Endothelial cell of umbilical vein (primary cell): ENCODE measurements at regions not wholly inside any gene's neighbourhood (a gene's known extent, or its start where the extent isn't known, plus 50 kb on each side); places are given as distances from the start of the nearest gene placed in this dataset.

Experiments used
- BruUV-seq: library from RNA; stranded (reverse); fragments of 400-500 nt; replicated peaks from 2 replicates; lab custom pipeline; 2021; lab: Mats Ljungman, UMichigan
- CTCF ChIA-PET: fragments of 300-600, 350-600 bp; sonication (Branson Sonifier 250); formaldehyde crosslinking; loops from one replicate; lab custom pipeline; 2021; ENCODE audit warnings: antibody characterized with exemption, inconsistent platforms; lab: Charles Lee
- POLR2A ChIA-PET: fragments of 300-600, 350-600 bp; sonication (Branson Sonifier 250); formaldehyde crosslinking; loops from one replicate; lab custom pipeline; 2021; ENCODE audit warnings: antibody characterized with exemption, inconsistent platforms; lab: Charles Lee
- DNase-seq: peaks from one replicate; pipeline ENCODE4 v3.0.0-alpha.2; 2011; ENCODE audit warnings: low read depth, low spot score
- FAIRE-seq: peaks from 2 replicates; lab custom pipeline; 2011; peaks lifted over from hg19 to GRCh38; lab: Jason Lieb, UNC
- H2AFZ ChIP-seq: 2 replicates; pipeline ENCODE4 v1.6.0; 2012; ENCODE audit warnings: low read depth, low read length, control low read depth, inconsistent platforms
- H3K27ac ChIP-seq: 2 replicates; pipeline ENCODE4 v1.5.1; 2011; ENCODE audit warnings: low read depth, mild to moderate bottlenecking, control low read depth, low read length, moderate library complexity; ENCODE audit not compliant: insufficient read depth
- H3K27me3 ChIP-seq, 2 experiments: 2 replicates each; pipeline versions ENCODE4 v1.6.0 to v1.6.1; 2011; ENCODE audit warnings: low read length in 2 of 2, mixed read lengths in 1 of 2; ENCODE audit not compliant: control insufficient read depth in 2 of 2, insufficient read depth in 2 of 2
- H3K36me3 ChIP-seq, 2 experiments: 2 replicates in 1 of 2; 3 replicates in 1 of 2; pipeline ENCODE4 v1.5.1; 2011; ENCODE audit warnings: low read length in 2 of 2, mild to moderate bottlenecking in 1 of 2, moderate library complexity in 1 of 2; ENCODE audit not compliant: control insufficient read depth in 2 of 2, insufficient read depth in 2 of 2; ENCODE audit errors: extremely low read depth in 1 of 2
- H3K4me1 ChIP-seq: 3 replicates; pipeline ENCODE4 v1.5.1; 2011; ENCODE audit warnings: mild to moderate bottlenecking, low read length; ENCODE audit not compliant: control insufficient read depth, insufficient read depth; ENCODE audit errors: extremely low read depth
- H3K4me2 ChIP-seq: 2 replicates; pipeline ENCODE4 v1.6.1; 2011; ENCODE audit warnings: low read length, control low read depth, mixed read lengths; ENCODE audit not compliant: insufficient read depth
- H3K4me3 ChIP-seq, 3 experiments: fragments of 200-600 bp in 1 of 3; sonication (generic), shearing (Covaris generic) in 1 of 3; replicated peaks in 1 of 3; 2 replicates each; pipeline ENCODE4 v1.5.1; 2011 to 2016; ENCODE audit warnings: control low read depth in 3 of 3, low read length in 3 of 3, mild to moderate bottlenecking in 2 of 3, inconsistent platforms in 1 of 3, low read depth in 1 of 3, moderate library complexity in 1 of 3; ENCODE audit not compliant: insufficient read depth in 1 of 3
- H3K79me2 ChIP-seq: 2 replicates; pipeline ENCODE4 v1.6.0; 2012; ENCODE audit warnings: low read length, inconsistent platforms; ENCODE audit not compliant: control insufficient read depth, insufficient read depth
- H3K9ac ChIP-seq: replicated peaks from 2 replicates; pipeline ENCODE3; 2011; ENCODE audit warnings: low read length, control low read depth; ENCODE audit not compliant: insufficient read depth; ENCODE audit errors: extremely low read depth
- H3K9me1 ChIP-seq: replicated peaks from 3 replicates; pipeline ENCODE4 v1.6.0; 2011; ENCODE audit warnings: mild to moderate bottlenecking, low read length; ENCODE audit not compliant: control insufficient read depth, insufficient read depth; ENCODE audit errors: extremely low read depth
- H3K9me3 ChIP-seq: replicated peaks from 2 replicates; pipeline ENCODE4 v1.5.1; 2012; ENCODE audit warnings: low read length, inconsistent platforms; ENCODE audit not compliant: control insufficient read depth, insufficient read depth
- H4K20me1 ChIP-seq: replicated peaks from 2 replicates; pipeline ENCODE3; 2011; ENCODE audit warnings: mild to moderate bottlenecking, low read length; ENCODE audit not compliant: control insufficient read depth, insufficient read depth; ENCODE audit errors: extremely low read depth
- CTCF ChIP-seq, 2 donors: IDR thresholded peaks; 1 replicate in 1 of 2; 2 replicates in 1 of 2; pipeline ENCODE4 v1.5.1; 2011; ENCODE audit warnings: low read length in 2 of 2, mild to moderate bottlenecking in 2 of 2, moderate library complexity in 2 of 2, control low read depth in 1 of 2, inconsistent platforms in 1 of 2, low read depth in 1 of 2; ENCODE audit not compliant: insufficient read depth in 1 of 2; ENCODE audit errors: extremely low read depth in 1 of 2
- FOS ChIP-seq: IDR thresholded peaks from 2 replicates; pipeline ENCODE4 v1.6.1; 2011; ENCODE audit warnings: mild to moderate bottlenecking, low read length, moderate library complexity, borderline replicate concordance; ENCODE audit not compliant: insufficient read depth
- GATA2 ChIP-seq: IDR thresholded peaks from 2 replicates; pipeline ENCODE4 v1.7.0; 2011; ENCODE audit warnings: low read depth, mild to moderate bottlenecking, moderate library complexity, mixed read lengths, low read length; ENCODE audit not compliant: insufficient read length, insufficient read depth
- JUN ChIP-seq: IDR thresholded peaks from 2 replicates; pipeline ENCODE4 v1.6.1; 2011; ENCODE audit warnings: borderline replicate concordance, low read depth; ENCODE audit not compliant: insufficient read length, insufficient read depth
- MYC ChIP-seq: IDR thresholded peaks from one replicate; pipeline ENCODE4 v1.6.1; 2011; ENCODE audit warnings: mild to moderate bottlenecking, low read depth, low read length
- POLR2A ChIP-seq: IDR thresholded peaks from 2 replicates; pipeline ENCODE4 v1.6.1; 2012; ENCODE audit warnings: low read depth, mild to moderate bottlenecking, control low read depth, low read length
- POLR2AphosphoS5 ChIP-seq: IDR thresholded peaks from 2 replicates; pipeline ENCODE4 v1.6.1; 2012; ENCODE audit warnings: low read depth, mild to moderate bottlenecking, control low read depth, low read length, moderate library complexity; ENCODE audit not compliant: insufficient read depth
- dilution Hi-C: fragments of 300-500 bp; cut with MboI; formaldehyde crosslinking; loops from one replicate; pipeline ENCODE4 v1.15.0; 2019; ENCODE audit warnings: low sequenced_read_pairs; ENCODE audit not compliant: extremely low pct_ligation_motif_present
- intact Hi-C: fragments of 100-400 bp; cut with micrococcal nuclease; formaldehyde crosslinking; loops from one replicate; pipeline ENCODE4 v1.10.0; 2022

- no peaks in the 10 kb centered on the region for H4K20me1 ChIP-seq
- H3K27me3 ChIP-seq: no peaks in the 10 kb centered on the region
- no peak overlapping the region for H3K4me2 ChIP-seq
- FAIRE-seq: no peak
- intact Hi-C loops: no loop called here
- dilution Hi-C loops: no loop called here
- no peaks in the 10 kb centered on the region for H3K4me1 ChIP-seq
- CTCF ChIA-PET: interaction anchor here (1.4 to 2.2 kb wide), 3 partner anchors 9 to 16 kb away, joined by 3 to 7 read pairs (median 4); no protein-coding TSS in a partner anchor
- no peak overlapping the region for H3K9ac ChIP-seq
- no peaks in the 10 kb centered on the region for H3K9me3 ChIP-seq
- H3K4me3 ChIP-seq: no peak overlapping the region
- H3K27ac ChIP-seq: no peak overlapping the region
- no peak overlapping the region for H2AFZ ChIP-seq
- H3K9me1 ChIP-seq: no peaks in the 10 kb centered on the region
- TF ChIP-seq FOS (no peak), MYC (no peak), CTCF (IDR thresholded peaks at IDR 0.05; ENCODE audit: extremely low read depth in 1 of 2, insufficient read depth in 1 of 2, low read depth in 1 of 2, low read length in 2 of 2) (no peak), GATA2 (no peak), JUN (no peak), POLR2A (no peak), POLR2AphosphoS5 (no peak)
- H3K79me2 ChIP-seq: no peaks in the 10 kb centered on the region
- H3K36me3 ChIP-seq: no peaks in the 10 kb centered on the region
- DNase-seq: no peak
- no TSS peak for BruUV-seq
- POLR2A ChIA-PET: no interaction called here
Measured at GRCh38 chr3:146832857-146833458, 227.8 kb upstream of the PLSCR5 start.
